VCaP (cell line): ENCODE measurements at regions not wholly inside any gene's neighbourhood (a gene's known extent, or its start where the extent isn't known, plus 50 kb on each side); places are given as distances from the start of the nearest gene placed in this dataset.

Experiments
- H3K27ac ChIP-seq: fragments of 450-650 bp; 2 replicates; pipeline ENCODE4 v1.5.1; 2017
- TF ChIP-seq, protein P1 (sequence below): fragments of 450-650 bp; conservative IDR thresholded peaks from 2 replicates; pipeline ENCODE4 v1.5.1; 2017; ENCODE audit warnings: mild to moderate bottlenecking, moderate library complexity

DNA sequence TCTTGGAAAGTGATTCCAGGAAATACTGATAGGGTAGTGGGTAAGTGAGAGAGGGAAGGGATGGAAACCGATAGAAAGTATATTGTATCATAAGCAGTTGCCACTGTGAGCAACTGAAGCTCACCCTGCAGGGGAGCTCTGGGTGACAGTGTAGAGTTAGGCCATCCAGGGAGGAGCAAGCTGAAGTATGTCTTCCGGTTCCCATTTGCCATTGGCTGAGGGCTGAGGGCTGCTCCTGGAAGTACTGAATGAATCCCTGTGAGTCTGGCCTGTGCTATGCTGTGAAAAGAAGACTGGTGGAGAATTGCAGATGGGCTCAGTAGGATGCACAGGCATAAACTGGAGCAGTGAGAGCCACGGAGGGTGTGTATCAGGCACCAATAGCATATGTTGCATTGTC lies 348.3 kb downstream of the MFSD1 start:
- H3K27ac ChIP-seq, result no peak overlapping the region
- TF ChIP-seq, protein P1, sequence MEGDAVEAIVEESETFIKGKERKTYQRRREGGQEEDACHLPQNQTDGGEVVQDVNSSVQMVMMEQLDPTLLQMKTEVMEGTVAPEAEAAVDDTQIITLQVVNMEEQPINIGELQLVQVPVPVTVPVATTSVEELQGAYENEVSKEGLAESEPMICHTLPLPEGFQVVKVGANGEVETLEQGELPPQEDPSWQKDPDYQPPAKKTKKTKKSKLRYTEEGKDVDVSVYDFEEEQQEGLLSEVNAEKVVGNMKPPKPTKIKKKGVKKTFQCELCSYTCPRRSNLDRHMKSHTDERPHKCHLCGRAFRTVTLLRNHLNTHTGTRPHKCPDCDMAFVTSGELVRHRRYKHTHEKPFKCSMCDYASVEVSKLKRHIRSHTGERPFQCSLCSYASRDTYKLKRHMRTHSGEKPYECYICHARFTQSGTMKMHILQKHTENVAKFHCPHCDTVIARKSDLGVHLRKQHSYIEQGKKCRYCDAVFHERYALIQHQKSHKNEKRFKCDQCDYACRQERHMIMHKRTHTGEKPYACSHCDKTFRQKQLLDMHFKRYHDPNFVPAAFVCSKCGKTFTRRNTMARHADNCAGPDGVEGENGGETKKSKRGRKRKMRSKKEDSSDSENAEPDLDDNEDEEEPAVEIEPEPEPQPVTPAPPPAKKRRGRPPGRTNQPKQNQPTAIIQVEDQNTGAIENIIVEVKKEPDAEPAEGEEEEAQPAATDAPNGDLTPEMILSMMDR, result no peak

DNA sequence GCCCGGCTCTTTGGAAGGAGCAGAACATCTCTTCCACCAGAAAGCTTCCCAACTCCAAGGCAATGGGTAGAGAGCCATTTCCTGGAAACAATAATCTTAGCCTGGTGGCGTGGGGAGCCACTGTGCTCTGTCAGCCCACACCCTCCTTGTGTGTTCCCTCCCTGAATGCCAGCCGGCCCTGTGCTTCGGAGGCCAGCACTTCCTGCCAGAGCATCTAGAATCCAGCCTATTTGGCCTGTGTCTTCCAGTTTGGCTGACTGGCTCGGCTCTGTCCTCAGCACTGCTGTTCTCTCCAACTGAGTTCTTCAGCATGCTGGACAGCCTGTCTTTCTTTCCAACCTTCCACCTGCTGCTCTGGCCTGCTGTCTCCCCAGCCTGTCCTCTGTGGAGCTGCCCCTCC lies 349.3 kb downstream of the MFSD1 start:
- TF ChIP-seq, protein P1, result no peak
- H3K27ac ChIP-seq, result no peak overlapping the region

DNA sequence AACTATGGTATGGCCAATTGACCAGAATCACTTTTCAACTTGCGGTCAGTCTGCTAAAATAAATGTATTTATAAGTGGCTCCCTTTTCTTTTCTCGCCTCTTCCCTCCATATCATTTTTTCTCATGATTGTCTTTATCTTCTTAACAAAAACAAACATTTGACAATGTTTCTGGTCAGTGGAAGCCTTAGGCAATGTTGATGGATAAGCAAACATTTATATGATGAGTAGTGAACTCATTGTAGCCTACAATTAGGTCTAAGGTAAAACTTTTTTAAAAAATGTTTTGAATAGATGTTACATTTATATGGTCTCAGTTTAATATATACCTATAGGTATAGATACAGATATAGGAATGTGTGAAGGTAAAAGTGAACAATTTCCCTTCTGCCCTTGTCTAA lies 355.4 kb downstream of the MFSD1 start:
- no peak overlapping the region for H3K27ac ChIP-seq
- TF ChIP-seq, protein P1, result no peak

DNA sequence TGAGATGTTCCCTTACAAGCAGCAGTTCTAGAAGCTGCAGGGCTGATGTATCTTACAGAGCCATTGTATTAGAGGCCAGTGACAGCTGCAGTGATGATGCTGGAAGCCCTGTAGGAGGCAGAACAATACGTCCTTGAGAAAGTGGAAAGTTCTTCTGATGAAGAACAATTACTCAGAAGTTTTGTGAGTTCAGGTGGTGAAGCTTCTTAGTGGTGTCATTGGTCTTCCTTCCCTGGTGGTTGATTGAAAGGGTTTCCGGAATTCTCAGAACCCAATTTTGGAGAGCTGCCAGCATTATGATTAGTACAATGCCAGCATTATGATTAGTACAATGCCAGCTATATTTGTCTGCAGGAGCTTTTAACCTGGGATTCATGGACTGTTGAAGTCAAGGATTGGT lies 356.4 kb downstream of the MFSD1 start:
- TF ChIP-seq, protein P1, result no peak
- H3K27ac ChIP-seq, result no peak overlapping the region

DNA sequence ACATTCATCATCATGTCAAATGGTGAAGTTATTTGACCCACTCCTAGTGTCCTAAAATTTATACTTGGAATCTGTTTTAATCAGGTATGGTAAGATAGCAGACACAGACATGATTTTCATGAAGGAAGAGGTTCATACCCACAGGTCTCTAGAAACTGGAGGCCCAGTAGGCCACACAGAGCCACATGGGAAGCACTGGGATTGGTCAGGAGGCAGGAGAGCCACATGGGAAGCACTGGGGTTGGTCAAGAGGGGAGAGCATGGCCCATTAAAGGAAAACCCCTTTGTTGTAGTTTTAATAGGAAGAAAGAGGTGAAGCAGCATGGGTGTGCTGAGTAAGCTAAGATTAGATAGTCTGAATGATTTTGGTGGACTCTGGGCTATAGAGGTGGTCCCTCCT lies 356.9 kb downstream of the MFSD1 start:
- H3K27ac ChIP-seq, result no peak overlapping the region
- TF ChIP-seq, protein P1, result no peak

DNA sequence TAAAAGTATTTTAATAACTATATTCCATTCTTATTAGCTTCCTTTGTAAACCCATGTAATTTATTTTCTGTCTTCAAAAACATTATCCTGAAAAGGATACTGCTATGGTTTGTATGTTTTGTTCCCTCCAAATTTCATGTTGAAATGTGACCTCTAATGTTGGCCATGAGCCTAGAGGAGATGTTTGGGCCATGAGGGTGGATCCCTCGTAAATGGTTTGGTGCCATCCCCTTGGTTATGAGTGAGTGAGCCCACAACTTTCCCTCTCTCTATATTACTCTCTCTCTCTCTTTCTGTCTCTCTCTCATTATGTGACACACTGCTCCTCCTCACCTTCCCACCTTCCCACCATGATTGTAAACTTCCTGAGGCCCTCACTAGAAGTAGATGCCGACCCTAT lies 357.7 kb downstream of the MFSD1 start:
- TF ChIP-seq, protein P1, result no peak
- no peak overlapping the region for H3K27ac ChIP-seq

DNA sequence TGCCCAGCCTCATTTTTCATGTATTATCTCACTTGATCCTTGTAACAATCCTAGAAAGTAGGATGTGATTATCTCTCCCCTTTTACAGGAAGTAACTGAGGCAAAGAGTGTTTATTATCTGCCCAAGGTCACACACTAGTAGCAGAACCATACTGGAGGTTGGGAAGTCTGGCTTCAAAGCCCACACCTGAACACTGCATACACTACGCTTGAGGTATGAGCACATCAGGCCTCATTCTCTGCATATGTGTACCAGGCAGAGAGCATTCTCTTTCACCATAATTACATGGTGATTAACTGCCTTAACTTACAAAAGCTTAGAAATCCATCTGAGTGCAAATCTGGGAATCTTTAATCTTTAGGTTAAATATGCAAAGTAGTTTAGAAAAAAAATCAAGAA lies 361.8 kb downstream of the MFSD1 start:
- H3K27ac ChIP-seq, result no peak overlapping the region
- TF ChIP-seq, protein P1, result no peak

DNA sequence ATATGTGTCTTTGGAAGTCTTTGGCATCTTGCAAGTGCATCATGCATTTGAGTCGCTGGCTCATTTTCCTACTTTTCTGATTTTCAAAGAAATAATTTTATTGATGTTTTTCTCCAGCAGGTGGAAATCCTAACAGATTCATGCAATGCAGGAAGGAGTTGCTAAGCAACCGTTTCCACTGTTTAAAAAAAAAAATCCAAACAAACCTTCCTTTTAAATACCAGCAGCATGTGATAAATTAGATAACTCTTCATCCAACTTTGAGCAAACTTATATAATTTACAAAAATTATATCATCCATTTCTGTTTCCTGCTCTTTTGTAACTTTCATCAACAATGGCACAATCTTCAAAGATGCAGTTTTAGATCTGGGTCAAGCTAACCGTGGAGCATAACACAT lies 364.1 kb downstream of the MFSD1 start:
- TF ChIP-seq, protein P1, result no peak
- no peak overlapping the region for H3K27ac ChIP-seq
